BE2C (cell line): ENCODE measurements at regions not wholly inside any gene's neighbourhood (a gene's known extent, or its start where the extent isn't known, plus 50 kb on each side); places are given as distances from the start of the nearest gene placed in this dataset.

Experiments
- DNase-seq: peaks from one replicate; pipeline ENCODE4 v3.0.0-alpha.2; 2020
- H3K27me3 ChIP-seq: fragments of 250-450 bp; sonication (Bioruptor Pico); 2 replicates; pipeline ENCODE4 v1.5.1; 2020; ENCODE audit warnings: mild to moderate bottlenecking
- H3K36me3 ChIP-seq: fragments of 250-450 bp; sonication (Bioruptor Pico); 2 replicates; pipeline ENCODE4 v1.5.1; 2020; ENCODE audit warnings: mild to moderate bottlenecking
- H3K4me1 ChIP-seq: fragments of 250-450 bp; sonication (Bioruptor Pico); 2 replicates; pipeline ENCODE4 v1.5.1; 2020
- H3K4me3 ChIP-seq: 2 replicates; pipeline ENCODE4 v1.5.1; 2011; ENCODE audit warnings: low read depth, low read length
- H3K9me3 ChIP-seq: fragments of 250-450 bp; sonication (Bioruptor Pico); 2 replicates; pipeline ENCODE4 v1.5.1; 2020
- TF ChIP-seq, protein P1 (sequence below): IDR thresholded peaks from 2 replicates; pipeline ENCODE4 v1.5.1; 2012; ENCODE audit warnings: mild to moderate bottlenecking, low read depth, low read length

- Histone ChIP-seq H3K4me3 (no peak overlapping the region), H3K27me3 (no peaks in the 10 kb centered on the region), H3K36me3 (no peaks in the 10 kb centered on the region), H3K4me1 (no peaks in the 10 kb centered on the region), H3K9me3 (no peaks in the 10 kb centered on the region)
- TF ChIP-seq, protein P1, sequence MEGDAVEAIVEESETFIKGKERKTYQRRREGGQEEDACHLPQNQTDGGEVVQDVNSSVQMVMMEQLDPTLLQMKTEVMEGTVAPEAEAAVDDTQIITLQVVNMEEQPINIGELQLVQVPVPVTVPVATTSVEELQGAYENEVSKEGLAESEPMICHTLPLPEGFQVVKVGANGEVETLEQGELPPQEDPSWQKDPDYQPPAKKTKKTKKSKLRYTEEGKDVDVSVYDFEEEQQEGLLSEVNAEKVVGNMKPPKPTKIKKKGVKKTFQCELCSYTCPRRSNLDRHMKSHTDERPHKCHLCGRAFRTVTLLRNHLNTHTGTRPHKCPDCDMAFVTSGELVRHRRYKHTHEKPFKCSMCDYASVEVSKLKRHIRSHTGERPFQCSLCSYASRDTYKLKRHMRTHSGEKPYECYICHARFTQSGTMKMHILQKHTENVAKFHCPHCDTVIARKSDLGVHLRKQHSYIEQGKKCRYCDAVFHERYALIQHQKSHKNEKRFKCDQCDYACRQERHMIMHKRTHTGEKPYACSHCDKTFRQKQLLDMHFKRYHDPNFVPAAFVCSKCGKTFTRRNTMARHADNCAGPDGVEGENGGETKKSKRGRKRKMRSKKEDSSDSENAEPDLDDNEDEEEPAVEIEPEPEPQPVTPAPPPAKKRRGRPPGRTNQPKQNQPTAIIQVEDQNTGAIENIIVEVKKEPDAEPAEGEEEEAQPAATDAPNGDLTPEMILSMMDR, result no peak
- no peak for DNase-seq
Observed at GRCh38 chr13:73681015-73681414, 453.2 kb downstream of the KLF12 start.

GRCh38 chr13:73677048-73677601 lies 457.1 kb downstream of the KLF12 start:
- Histone ChIP-seq H3K4me1 (no peaks in the 10 kb centered on the region), H3K27me3 (no peaks in the 10 kb centered on the region), H3K36me3 (no peaks in the 10 kb centered on the region), H3K9me3 (no peaks in the 10 kb centered on the region), H3K4me3 (no peak overlapping the region)
- no peak for DNase-seq
- TF ChIP-seq, protein P1, result no peak

DNA sequence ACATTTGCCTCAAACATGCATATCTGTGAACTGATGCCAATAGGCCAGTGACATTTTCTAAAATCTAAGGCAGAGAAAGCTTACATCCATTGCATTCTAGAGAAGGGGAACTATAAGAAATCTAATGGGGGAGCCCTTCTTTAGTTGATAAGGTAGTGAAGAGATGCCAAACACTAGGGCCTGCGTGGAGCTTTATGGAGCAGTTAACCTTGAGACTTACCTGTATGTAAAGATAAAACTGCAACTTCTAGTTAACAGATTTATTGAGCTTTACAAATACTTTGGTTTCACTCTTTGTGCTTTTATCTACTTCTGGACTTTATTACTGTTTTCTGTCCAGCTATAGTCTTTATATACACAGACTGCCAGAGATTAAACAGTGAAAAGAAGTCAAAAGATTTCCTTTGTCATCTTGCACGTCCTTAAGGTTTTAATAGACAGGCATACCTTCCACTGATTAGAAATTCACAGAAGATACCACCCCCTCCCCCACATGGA lies 457.6 kb downstream of the KLF12 start:
- TF ChIP-seq, protein P1, result no peak
- Histone ChIP-seq H3K9me3 (no peaks in the 10 kb centered on the region), H3K27me3 (no peaks in the 10 kb centered on the region), H3K4me3 (no peak overlapping the region), H3K4me1 (no peaks in the 10 kb centered on the region), H3K36me3 (no peaks in the 10 kb centered on the region)
- no peak for DNase-seq

GRCh38 chr13:73675821-73676220 lies 458.4 kb downstream of the KLF12 start:
- Histone ChIP-seq H3K9me3 (no peaks in the 10 kb centered on the region), H3K36me3 (no peaks in the 10 kb centered on the region), H3K4me1 (no peaks in the 10 kb centered on the region), H3K4me3 (no peak overlapping the region), H3K27me3 (no peaks in the 10 kb centered on the region)
- TF ChIP-seq, protein P1, result no peak
- DNase-seq, result no peak

GRCh38 chr13:73674570-73674969 lies 459.6 kb downstream of the KLF12 start:
- H3K4me3 ChIP-seq, result no peak overlapping the region
- H3K4me1 ChIP-seq, result no peaks in the 10 kb centered on the region
- TF ChIP-seq, protein P1, result no peak
- H3K9me3 ChIP-seq, result no peaks in the 10 kb centered on the region
- DNase-seq, result no peak
- H3K36me3 ChIP-seq, result no peaks in the 10 kb centered on the region
- H3K27me3 ChIP-seq, result no peaks in the 10 kb centered on the region

- no peaks in the 10 kb centered on the region for H3K36me3 ChIP-seq
- H3K9me3 ChIP-seq, result no peaks in the 10 kb centered on the region
- no peak overlapping the region for H3K4me3 ChIP-seq
- DNase-seq, result no peak
- TF ChIP-seq, protein P1, result no peak
- no peaks in the 10 kb centered on the region for H3K27me3 ChIP-seq
- no peaks in the 10 kb centered on the region for H3K4me1 ChIP-seq
Observed at GRCh38 chr13:73673931-73674330, 460.3 kb downstream of the KLF12 start.
